Suprapubic skin (tissue), 3 donors: ENCODE measurements at regions not wholly inside any gene's neighbourhood (a gene's known extent, or its start where the extent isn't known, plus 50 kb on each side); places are given as distances from the start of the nearest gene placed in this dataset.

Source experiments
- EP300 ChIP-seq: sonication (generic); formaldehyde crosslinking; IDR thresholded peaks from one replicate; pipeline ENCODE4 v1.6.1; 2017; ENCODE audit warnings: antibody characterized with exemption
- POLR2A ChIP-seq, 2 donors: fragments of 450-650 bp; IDR thresholded peaks; one replicate each; pipeline ENCODE4 v1.6.1; 2017; ENCODE audit warnings: antibody characterized with exemption in 2 of 2, mild to moderate bottlenecking in 2 of 2, moderate library complexity in 2 of 2
- TF ChIP-seq, protein P1 (sequence below), 2 donors: fragments of 200-600 bp in 1 of 2; fragments of 450-650 bp in 1 of 2; sonication (generic) in 1 of 2; IDR thresholded peaks; one replicate each; pipeline ENCODE4 v1.5.1; 2016 to 2019; ENCODE audit warnings: antibody characterized with exemption in 2 of 2, mild to moderate bottlenecking in 1 of 2, moderate library complexity in 1 of 2

DNA sequence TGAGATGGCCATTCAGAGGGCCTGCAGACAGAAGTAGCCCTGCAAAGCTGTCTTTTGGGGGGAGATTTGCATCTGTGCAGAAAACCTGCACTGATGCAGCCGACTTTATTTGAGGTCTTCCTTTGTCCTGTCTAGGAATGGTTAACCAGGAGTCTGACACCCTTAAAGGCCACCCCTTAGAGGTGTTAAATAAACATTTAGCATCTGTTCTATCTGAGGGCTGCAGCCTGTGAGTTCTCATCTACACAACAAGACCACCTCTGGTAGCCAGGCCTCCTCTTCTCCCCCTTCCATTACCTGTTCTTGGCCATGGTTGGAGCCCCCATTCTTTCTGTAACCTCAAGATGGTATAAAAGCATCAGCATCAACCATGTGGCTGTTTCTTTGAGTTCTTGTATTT lies 214.4 kb upstream of the HS6ST1 start:
- TF ChIP-seq, protein P1, sequence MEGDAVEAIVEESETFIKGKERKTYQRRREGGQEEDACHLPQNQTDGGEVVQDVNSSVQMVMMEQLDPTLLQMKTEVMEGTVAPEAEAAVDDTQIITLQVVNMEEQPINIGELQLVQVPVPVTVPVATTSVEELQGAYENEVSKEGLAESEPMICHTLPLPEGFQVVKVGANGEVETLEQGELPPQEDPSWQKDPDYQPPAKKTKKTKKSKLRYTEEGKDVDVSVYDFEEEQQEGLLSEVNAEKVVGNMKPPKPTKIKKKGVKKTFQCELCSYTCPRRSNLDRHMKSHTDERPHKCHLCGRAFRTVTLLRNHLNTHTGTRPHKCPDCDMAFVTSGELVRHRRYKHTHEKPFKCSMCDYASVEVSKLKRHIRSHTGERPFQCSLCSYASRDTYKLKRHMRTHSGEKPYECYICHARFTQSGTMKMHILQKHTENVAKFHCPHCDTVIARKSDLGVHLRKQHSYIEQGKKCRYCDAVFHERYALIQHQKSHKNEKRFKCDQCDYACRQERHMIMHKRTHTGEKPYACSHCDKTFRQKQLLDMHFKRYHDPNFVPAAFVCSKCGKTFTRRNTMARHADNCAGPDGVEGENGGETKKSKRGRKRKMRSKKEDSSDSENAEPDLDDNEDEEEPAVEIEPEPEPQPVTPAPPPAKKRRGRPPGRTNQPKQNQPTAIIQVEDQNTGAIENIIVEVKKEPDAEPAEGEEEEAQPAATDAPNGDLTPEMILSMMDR (IDR thresholded peaks at IDR 0.05): no peak
- no peak for TF ChIP-seq POLR2A (IDR thresholded peaks at IDR 0.05)
- no peak for TF ChIP-seq EP300
